Activated naive CD4-positive, alpha-beta T cell treated with anti-CD3 and anti-CD28 coated beads for 36 hours (primary cell): ENCODE measurements at regions not wholly inside any gene's neighbourhood (a gene's known extent, or its start where the extent isn't known, plus 50 kb on each side); places are given as distances from the start of the nearest gene placed in this dataset.
A peak's percentile ranks its signal among the peaks of the same experiment; 100 is the strongest.

ENCODE experiments used
- CTCF ChIA-PET: fragments of 350-600 bp; sonication (Branson Sonifier 250); formaldehyde crosslinking; loops from one replicate; lab custom pipeline; 2021; ENCODE audit warnings: antibody characterized with exemption; lab: Charles Lee
- DNase-seq: peaks from one replicate; pipeline ENCODE4 v3.0.0-alpha.2; 2020
- H3K27ac Mint-ChIP-seq: one replicate; pipeline ENCODE4 v1.8.0; 2021; ENCODE audit warnings: mild to moderate bottlenecking, mixed read lengths
- H3K27me3 Mint-ChIP-seq: one replicate; pipeline ENCODE4 v1.8.0; 2021; ENCODE audit warnings: low read depth, mixed read lengths
- H3K36me3 Mint-ChIP-seq: one replicate; pipeline ENCODE4 v1.8.0; 2021; ENCODE audit warnings: low read depth, mixed read lengths
- H3K4me1 Mint-ChIP-seq: one replicate; pipeline ENCODE4 v1.8.0; 2021; ENCODE audit warnings: low read depth, mixed read lengths
- H3K4me3 Mint-ChIP-seq: one replicate; pipeline ENCODE4 v1.8.0; 2021; ENCODE audit warnings: mild to moderate bottlenecking, moderate library complexity, mixed read lengths
- H3K9me3 Mint-ChIP-seq: one replicate; pipeline ENCODE4 v1.8.0; 2021; ENCODE audit warnings: mixed read lengths
- intact Hi-C: fragments of 100-400 bp; cut with micrococcal nuclease; formaldehyde crosslinking; loops from one replicate; pipeline ENCODE4 v1.15.1; 2023

- no peak for DNase-seq
- CTCF ChIA-PET = interaction anchor here (0.6 to 3.4 kb wide), 3 partner anchors 20 to 691 kb away, joined by 4 to 16 read pairs (median 16); no protein-coding TSS in a partner anchor
- H3K9me3 Mint-ChIP-seq = no peaks in the 10 kb centered on the region
- no peak overlapping the region for H3K27ac Mint-ChIP-seq
- H3K36me3 Mint-ChIP-seq = no peaks in the 10 kb centered on the region
- no peak overlapping the region for H3K4me3 Mint-ChIP-seq
- intact Hi-C loops = no loop called here
- H3K4me1 Mint-ChIP-seq = peaks cover 2% of the 10 kb centered on the region
- peaks cover 23% of the 10 kb centered on the region for H3K27me3 Mint-ChIP-seq
Measured at GRCh38 chr3:64464955-64465354, 222.8 kb downstream of the ADAMTS9 start.

DNA sequence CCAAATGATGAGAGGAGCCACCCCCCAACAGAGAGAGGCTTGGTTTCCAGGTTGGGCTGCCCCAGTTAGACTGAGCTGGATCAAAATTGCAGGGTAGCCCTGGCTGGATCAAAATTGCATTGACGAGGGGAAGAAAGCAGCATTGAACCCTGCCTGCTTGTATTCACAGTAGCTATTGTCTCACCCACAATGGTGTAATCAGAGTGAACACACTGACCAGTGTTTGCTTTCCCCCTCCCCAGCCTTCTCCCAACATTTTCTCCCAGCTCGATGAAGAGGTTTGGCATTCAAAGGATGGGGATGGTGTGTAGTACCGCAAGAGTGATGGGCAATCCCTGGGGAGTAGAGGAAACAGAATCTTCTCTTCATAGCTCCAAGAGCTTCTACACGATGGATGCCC is 223.8 kb downstream of the ADAMTS9 start:
- Mint-ChIP-seq H3K27ac (no peak overlapping the region), H3K27me3 (peaks cover 21% of the 10 kb centered on the region), H3K36me3 (no peaks in the 10 kb centered on the region), H3K4me1 (peaks cover 2% of the 10 kb centered on the region), H3K9me3 (no peaks in the 10 kb centered on the region), H3K4me3 (no peak overlapping the region)
- CTCF ChIA-PET = interaction anchor here (1.0 to 3.4 kb wide), 7 partner anchors 9 to 433 kb away, joined by 3 to 16 read pairs (median 6); no protein-coding TSS in a partner anchor
- intact Hi-C loops = loop anchor here (1.0 kb wide), 1 partner anchor 434 kb away; no protein-coding TSS in a partner anchor
- no peak for DNase-seq

GRCh38 chr3:64462203-64462602 is 225.6 kb downstream of the ADAMTS9 start:
- H3K36me3 Mint-ChIP-seq = no peaks in the 10 kb centered on the region
- intact Hi-C loops = no loop called here
- CTCF ChIA-PET = interaction anchor here (0.7 to 3.4 kb wide), 2 partner anchors 23 to 91 kb away, joined by 3 to 16 read pairs; no protein-coding TSS in a partner anchor

GRCh38 chr3:64460877-64461276 is 226.9 kb downstream of the ADAMTS9 start:
- CTCF ChIA-PET = interaction anchor here (0.9 kb wide), 1 partner anchor 23 kb away, joined by 4 read pairs; no protein-coding TSS in a partner anchor
- Mint-ChIP-seq H3K27ac (no peak overlapping the region), H3K36me3 (no peaks in the 10 kb centered on the region), H3K27me3 (peaks cover 15% of the 10 kb centered on the region), H3K4me3 (no peak overlapping the region), H3K4me1 (peaks cover 2% of the 10 kb centered on the region), H3K9me3 (no peaks in the 10 kb centered on the region)
- intact Hi-C loops = no loop called here
- DNase-seq = no peak

More at GRCh38 chr3:64462203-64462602, 225.6 kb downstream of the ADAMTS9 start:
- peak; percentile 18 for DNase-seq
- H3K27me3 Mint-ChIP-seq = peaks cover 13% of the 10 kb centered on the region
- H3K4me1 Mint-ChIP-seq = peaks cover 2% of the 10 kb centered on the region
- H3K9me3 Mint-ChIP-seq = no peaks in the 10 kb centered on the region
- H3K27ac Mint-ChIP-seq = no peak overlapping the region
- H3K4me3 Mint-ChIP-seq = no peak overlapping the region

GRCh38 chr3:64460141-64460730 is 227.6 kb downstream of the ADAMTS9 start:
- Mint-ChIP-seq H3K27ac (no peak overlapping the region), H3K4me3 (no peak overlapping the region), H3K36me3 (no peaks in the 10 kb centered on the region), H3K27me3 (peaks cover 14% of the 10 kb centered on the region), H3K9me3 (no peaks in the 10 kb centered on the region), H3K4me1 (peaks cover 2% of the 10 kb centered on the region)
- intact Hi-C loops = no loop called here
- DNase-seq = no peak
- CTCF ChIA-PET = interaction anchor here (0.9 kb wide), 1 partner anchor 24 kb away, joined by 4 read pairs; no protein-coding TSS in a partner anchor

GRCh38 chr3:64459711-64460110 is 228.1 kb downstream of the ADAMTS9 start:
- no peak for DNase-seq
- CTCF ChIA-PET = interaction anchor here (0.9 kb wide), 1 partner anchor 24 kb away, joined by 4 read pairs; no protein-coding TSS in a partner anchor
- no peak overlapping the region for H3K27ac Mint-ChIP-seq
- H3K4me3 Mint-ChIP-seq = no peak overlapping the region
- peaks cover 2% of the 10 kb centered on the region for H3K4me1 Mint-ChIP-seq
- no peaks in the 10 kb centered on the region for H3K36me3 Mint-ChIP-seq
- intact Hi-C loops = no loop called here
- H3K27me3 Mint-ChIP-seq = peaks cover 14% of the 10 kb centered on the region
- H3K9me3 Mint-ChIP-seq = no peaks in the 10 kb centered on the region

DNA sequence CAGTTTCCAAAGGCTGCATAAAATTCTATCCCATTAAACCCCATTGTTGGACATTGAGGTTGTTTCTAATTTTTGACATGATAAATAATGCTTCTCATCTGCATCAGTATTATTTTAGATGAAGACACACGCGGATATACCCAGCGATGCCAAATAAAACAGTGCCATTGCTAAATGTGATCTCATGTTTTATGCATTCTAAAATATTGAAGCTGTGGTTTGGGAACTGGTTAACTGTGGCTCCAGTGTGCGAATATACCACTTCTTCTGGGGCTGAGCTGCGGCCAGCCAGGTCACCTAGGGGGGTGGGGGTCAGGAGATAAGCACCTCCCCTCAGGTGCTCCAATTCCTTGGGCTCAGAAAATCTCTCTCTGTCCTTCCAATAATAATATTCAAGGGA is 230.0 kb downstream of the ADAMTS9 start:
- Mint-ChIP-seq H3K27ac (no peak overlapping the region), H3K27me3 (peaks cover 16% of the 10 kb centered on the region), H3K9me3 (no peaks in the 10 kb centered on the region), H3K4me1 (peaks cover 2% of the 10 kb centered on the region), H3K4me3 (no peak overlapping the region), H3K36me3 (no peaks in the 10 kb centered on the region)
- no peak for DNase-seq
- CTCF ChIA-PET = no interaction called here
- intact Hi-C loops = no loop called here

DNA sequence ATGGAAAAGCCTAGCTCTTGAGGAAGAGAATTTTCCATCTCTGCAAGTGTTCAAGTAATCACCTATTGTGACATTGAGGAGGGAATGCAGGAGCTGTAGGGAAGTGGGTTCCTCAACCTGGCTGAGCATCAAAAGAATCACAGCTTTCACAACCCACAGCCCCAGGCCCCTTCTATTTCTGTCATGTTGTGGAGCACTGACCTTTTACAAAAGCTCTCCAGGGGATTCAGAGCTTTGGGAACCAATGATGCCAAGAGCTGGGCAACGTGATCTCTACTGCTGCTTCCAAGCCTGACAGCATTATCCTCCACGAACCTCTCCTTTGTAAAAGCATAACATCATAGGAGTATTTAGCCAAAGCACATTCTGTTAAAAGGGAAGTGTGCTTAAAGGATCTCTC is 231.1 kb downstream of the ADAMTS9 start:
- no peaks in the 10 kb centered on the region for H3K36me3 Mint-ChIP-seq
- no peaks in the 10 kb centered on the region for H3K9me3 Mint-ChIP-seq
- no peak overlapping the region for H3K27ac Mint-ChIP-seq

DNA sequence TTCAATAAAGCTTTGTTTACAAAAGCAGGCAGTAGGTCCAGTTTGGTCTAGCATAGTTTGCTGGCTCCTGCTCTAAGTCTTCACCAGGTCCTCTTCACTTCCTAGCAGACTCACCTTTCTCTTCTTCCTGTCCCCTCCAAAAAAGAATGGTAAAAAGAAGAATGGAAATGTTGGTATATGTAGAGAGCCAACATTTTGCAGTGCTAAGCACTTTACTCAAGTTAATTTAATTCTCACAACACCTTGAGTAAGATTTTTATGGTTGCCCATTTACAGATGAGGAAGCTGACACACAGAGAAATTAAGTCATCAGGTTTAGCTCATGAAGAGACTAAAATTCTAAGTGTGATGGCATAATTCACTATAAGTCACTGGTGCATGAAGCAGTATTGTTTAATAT is 230.1 kb upstream of the PRICKLE2 start:
- Mint-ChIP-seq H3K27ac (no peak overlapping the region), H3K4me1 (no peaks in the 10 kb centered on the region), H3K4me3 (no peak overlapping the region), H3K36me3 (no peaks in the 10 kb centered on the region), H3K27me3 (peaks cover 25% of the 10 kb centered on the region), H3K9me3 (no peaks in the 10 kb centered on the region)
- intact Hi-C loops = no loop called here
- no peak for DNase-seq
- CTCF ChIA-PET = no interaction called here

More for the DNA sequence above, 231.1 kb downstream of the ADAMTS9 start:
- H3K4me1 Mint-ChIP-seq = no peaks in the 10 kb centered on the region
- CTCF ChIA-PET = interaction anchor here (0.6 kb wide), 1 partner anchor 51 kb away, joined by 3 read pairs; no protein-coding TSS in a partner anchor
- peaks cover 22% of the 10 kb centered on the region for H3K27me3 Mint-ChIP-seq
- intact Hi-C loops = no loop called here
- H3K4me3 Mint-ChIP-seq = no peak overlapping the region
- DNase-seq = no peak

- H3K4me1 Mint-ChIP-seq = no peaks in the 10 kb centered on the region
- CTCF ChIA-PET = no interaction called here
- H3K27me3 Mint-ChIP-seq = peaks cover 25% of the 10 kb centered on the region
- no peaks in the 10 kb centered on the region for H3K36me3 Mint-ChIP-seq
- H3K9me3 Mint-ChIP-seq = no peaks in the 10 kb centered on the region
- H3K27ac Mint-ChIP-seq = no peak overlapping the region
- intact Hi-C loops = no loop called here
- DNase-seq = no peak
- H3K4me3 Mint-ChIP-seq = no peak overlapping the region
Measured at GRCh38 chr3:64454768-64455167, 229.5 kb upstream of the PRICKLE2 start.

DNA sequence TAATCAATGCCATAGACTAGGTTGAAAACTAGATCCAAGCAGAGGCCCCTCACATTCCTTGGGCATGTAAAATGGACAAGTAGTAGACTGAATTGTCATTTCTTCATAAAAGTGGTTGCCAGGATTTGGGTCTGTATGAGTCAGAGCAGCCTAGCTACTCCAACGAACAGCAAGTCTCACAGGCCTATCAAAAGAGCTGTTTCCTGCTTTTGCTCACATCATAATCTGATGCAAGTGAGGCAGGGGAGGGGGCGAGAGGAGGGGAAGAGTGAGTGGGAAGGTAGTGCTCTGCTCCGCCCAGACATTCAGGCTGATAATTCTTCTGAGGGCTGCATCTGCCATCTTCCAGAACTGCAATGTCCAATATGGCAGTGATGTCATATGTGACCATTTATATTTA is 228.9 kb upstream of the PRICKLE2 start:
- H3K27ac Mint-ChIP-seq = no peak overlapping the region
- H3K36me3 Mint-ChIP-seq = no peaks in the 10 kb centered on the region
- H3K4me3 Mint-ChIP-seq = no peak overlapping the region
- intact Hi-C loops = no loop called here
- peak; percentile 21 for DNase-seq
- peaks cover 25% of the 10 kb centered on the region for H3K27me3 Mint-ChIP-seq
- no peaks in the 10 kb centered on the region for H3K9me3 Mint-ChIP-seq
- CTCF ChIA-PET = no interaction called here
- H3K4me1 Mint-ChIP-seq = no peaks in the 10 kb centered on the region

GRCh38 chr3:64451283-64452012 is 226.2 kb upstream of the PRICKLE2 start:
- no peak overlapping the region for H3K27ac Mint-ChIP-seq
- intact Hi-C loops = no loop called here
- H3K4me3 Mint-ChIP-seq = no peak overlapping the region
- DNase-seq = no peak
- H3K27me3 Mint-ChIP-seq = peaks cover 28% of the 10 kb centered on the region
- no peaks in the 10 kb centered on the region for H3K4me1 Mint-ChIP-seq
- no peaks in the 10 kb centered on the region for H3K9me3 Mint-ChIP-seq
- H3K36me3 Mint-ChIP-seq = no peaks in the 10 kb centered on the region
- CTCF ChIA-PET = no interaction called here
